NCI-H226 (cell line): ENCODE measurements at regions not wholly inside any gene's neighbourhood (a gene's known extent, or its start where the extent isn't known, plus 50 kb on each side); places are given as distances from the start of the nearest gene placed in this dataset.

Experiments used
- DNase-seq: peaks from one replicate; pipeline ENCODE4 v3.0.0-alpha.2; 2015

DNA sequence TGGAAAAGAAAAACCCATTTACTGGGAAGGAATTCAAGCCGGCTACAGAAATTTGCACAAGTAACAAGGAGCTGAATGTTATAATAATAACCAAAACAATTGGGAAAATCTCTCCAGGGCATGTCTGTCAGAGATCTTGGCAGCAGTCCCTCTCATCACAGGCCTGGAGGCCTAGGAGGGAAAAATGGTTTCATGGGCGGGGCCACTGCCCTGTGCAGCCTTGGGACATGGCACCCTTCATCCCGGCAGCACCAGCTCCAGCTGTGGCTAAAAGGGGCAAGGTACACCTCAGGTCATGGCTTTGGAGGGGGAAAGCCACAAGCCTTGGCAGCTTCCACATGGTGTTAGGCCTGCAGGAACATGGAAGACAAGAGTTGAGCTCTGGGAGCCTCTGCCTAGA, 513.1 kb upstream of the CNKSR2 start:
- no peak for DNase-seq

DNA sequence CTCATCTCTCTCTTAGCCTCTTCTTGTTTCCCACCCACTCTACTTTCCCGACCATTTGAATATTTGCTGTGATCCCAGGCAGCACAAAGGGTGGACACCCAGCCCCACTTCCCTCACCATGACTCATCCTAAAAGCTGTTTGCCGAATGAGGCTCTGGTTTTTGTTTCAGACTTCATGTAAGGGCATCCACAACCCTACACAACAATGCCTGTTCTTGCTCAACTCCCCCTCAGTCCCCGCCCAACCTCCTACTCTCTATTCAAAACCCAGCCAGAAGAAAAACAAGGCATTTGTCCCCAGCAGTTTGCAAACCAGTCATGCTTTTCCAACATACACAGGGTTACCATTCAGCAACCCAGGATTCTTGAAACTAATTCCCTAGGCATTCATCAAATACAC, 516.5 kb upstream of the CNKSR2 start:
- peak; percentile 12 for DNase-seq

- no peak for DNase-seq
Measured at GRCh38 chrX:20838477-20838876, 535.7 kb upstream of the CNKSR2 start.

- peak; percentile 82 for DNase-seq
Measured at GRCh38 chrX:20829665-20830491, 544.3 kb upstream of the CNKSR2 start.

DNA sequence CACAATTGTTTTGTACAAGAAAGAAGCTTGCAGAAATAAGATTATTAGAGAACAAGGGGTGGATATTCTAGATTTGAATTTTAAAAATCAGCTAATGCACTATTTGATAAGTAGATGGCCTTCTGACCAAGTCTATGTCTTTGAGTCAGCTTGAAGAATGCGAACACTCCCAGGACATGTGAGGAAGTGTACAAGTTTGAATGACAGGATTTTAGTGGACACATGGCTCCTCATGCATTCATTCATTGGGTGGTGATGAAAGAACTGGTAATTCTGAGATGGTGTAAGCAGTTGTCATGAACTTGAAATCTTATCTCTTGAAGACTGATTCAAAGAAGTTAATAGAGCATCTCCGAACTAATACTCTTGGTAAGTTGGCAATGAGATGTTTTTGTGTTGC, 548.2 kb upstream of the CNKSR2 start:
- peak; percentile 2 for DNase-seq

DNA sequence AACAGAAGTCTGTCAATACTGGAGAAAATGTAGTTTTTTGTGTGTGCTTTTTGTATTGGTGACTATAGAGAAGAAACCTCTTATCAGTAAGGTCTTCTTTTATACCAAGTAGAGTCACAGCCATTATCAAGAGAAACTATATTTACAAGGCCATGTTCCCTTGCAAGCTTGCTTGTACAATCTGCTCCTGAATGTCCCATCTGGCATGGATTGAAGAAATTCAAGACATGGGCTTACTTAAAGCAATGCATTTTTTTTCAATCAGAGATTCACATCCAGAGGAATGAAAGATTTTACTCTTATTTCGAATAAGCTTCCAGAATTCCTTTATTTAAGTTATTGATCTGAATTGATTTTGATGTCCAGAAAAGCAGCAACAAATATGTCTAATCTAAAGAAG, 537.3 kb upstream of the RPS6KA3 start:
- no peak for DNase-seq

- DNase-seq = peak; percentile 10
Measured at GRCh38 chrX:20802036-20802435, 535.3 kb upstream of the RPS6KA3 start.

GRCh38 chrX:20796450-20796849, 529.7 kb upstream of the RPS6KA3 start:
- DNase-seq = no peak

GRCh38 chrX:20789103-20789502, 522.4 kb upstream of the RPS6KA3 start:
- no peak for DNase-seq

- DNase-seq = no peak
Measured at GRCh38 chrX:20767346-20767745, 500.6 kb upstream of the RPS6KA3 start.

- no peak for DNase-seq
Measured at GRCh38 chrX:20756585-20756984, 489.9 kb upstream of the RPS6KA3 start.

DNA sequence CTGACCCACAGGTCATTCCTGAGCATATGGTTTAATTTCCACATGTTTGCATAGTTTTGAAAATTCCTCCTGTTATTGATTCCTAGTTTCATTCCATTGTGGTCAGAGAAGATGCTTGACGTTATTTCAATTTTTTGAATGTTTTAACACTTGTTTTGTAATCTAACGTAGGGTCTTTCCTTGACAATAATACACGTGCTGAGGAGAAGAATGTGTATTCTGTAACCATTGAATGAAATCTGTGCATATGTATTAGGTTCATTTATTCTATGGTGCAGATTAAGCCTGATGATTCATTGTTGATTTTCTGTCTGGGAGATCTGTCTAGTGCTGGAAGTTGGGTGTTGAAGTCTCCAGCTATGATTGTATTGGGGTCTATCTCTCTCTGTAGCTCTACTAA, 486.4 kb upstream of the RPS6KA3 start:
- no peak for DNase-seq

GRCh38 chrX:20746690-20747089, 480.0 kb upstream of the RPS6KA3 start:
- DNase-seq = no peak

- DNase-seq = no peak
Measured at GRCh38 chrX:20743046-20743445, 476.3 kb upstream of the RPS6KA3 start.

DNA sequence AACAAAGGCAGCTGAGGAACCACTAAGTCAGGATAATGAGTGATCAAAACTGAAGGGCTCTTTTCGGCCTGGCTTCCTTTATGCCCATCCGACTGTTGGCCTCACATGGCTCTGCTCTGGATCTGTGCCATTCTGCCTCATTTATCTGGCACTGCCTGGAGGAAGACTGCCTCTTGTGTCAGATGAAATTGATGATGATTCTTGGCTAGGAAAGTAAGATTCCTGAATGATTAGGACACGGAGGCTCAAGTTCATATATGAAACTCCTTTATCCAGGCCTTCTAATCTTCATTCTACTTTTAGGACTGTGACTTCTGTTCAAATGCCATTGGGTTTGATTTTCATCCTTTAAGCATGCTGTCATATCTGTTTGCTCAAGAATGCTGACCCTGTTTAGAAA, 475.4 kb upstream of the RPS6KA3 start:
- peak; percentile 77 for DNase-seq

DNA sequence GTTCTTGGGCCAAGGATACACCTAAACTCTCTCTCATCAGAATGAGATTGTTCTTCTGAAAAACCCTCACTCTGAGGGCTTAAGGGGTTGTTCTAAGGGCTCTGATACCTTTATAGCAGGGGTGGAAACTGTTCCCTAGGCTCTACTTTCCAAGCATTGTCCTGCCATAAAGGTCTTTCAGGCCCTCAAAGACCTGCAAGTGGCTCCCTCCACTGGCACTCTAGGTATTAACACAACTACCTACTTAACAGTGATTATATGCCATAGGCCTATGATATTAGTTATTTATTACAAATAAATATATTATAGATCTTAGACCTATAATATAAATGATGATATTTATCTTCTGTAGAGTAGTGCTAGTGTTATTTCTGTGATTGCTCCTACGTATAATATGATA, 473.7 kb upstream of the RPS6KA3 start:
- DNase-seq = no peak

GRCh38 chrX:20739038-20739745, 472.5 kb upstream of the RPS6KA3 start:
- DNase-seq = peak; percentile 9

GRCh38 chrX:20729416-20729815, 462.7 kb upstream of the RPS6KA3 start:
- peak; percentile 14 for DNase-seq

- DNase-seq = peak; percentile 5
Measured at GRCh38 chrX:20727447-20727846, 460.7 kb upstream of the RPS6KA3 start.

DNA sequence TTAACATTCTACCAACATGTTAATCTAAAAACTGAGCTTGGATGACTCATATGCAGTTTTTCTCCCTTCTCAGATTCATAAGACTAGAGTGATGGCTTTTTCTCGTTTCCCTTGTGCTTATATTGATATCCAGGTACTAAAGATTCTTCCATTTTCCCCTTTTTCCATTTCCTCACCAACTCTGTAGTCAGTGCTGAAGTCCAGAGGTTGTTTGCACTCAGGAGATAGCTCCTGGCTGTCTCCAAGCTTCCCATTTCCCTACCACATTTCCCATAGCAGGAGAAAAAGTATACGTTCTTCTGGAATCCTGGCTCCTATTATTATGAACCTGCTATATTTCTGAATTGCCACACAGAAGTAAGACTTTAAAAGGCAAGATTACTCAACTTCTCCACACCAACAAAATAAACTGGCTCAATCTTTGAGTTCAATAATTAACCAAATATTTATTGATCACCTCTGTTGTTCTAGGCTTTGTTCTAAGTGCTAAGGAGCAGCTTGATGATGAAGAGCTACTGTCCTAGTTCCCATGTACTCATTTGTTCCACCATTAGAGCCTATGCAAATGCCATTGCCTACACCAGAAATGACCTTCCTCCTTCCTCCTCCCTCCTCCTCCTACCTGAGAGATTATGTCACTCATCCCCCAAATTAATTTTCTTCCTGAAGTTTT, 454.4 kb upstream of the RPS6KA3 start:
- no peak for DNase-seq

GRCh38 chrX:20718592-20719380, 452.1 kb upstream of the RPS6KA3 start:
- DNase-seq = no peak

- no peak for DNase-seq
Measured at GRCh38 chrX:20715176-20715575, 448.5 kb upstream of the RPS6KA3 start.

DNA sequence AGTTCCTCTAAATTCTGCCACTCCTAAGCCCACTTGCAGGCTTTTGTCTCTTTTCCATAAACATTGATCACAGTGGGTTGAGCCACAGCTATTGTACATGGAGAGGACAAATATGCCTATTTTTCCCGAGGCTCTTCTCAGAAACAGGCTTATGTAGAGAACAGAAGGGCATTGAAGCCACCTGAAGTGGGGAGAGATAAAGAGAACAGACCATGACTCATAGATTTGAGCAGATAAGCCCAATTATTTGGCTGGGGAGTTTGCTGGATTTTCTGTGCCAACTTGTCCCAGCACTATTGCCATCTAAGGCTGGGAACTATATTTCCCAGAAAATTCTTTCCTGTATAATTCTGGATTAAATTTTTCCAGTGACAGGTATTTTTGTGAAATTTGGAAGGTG, 446.1 kb upstream of the RPS6KA3 start:
- DNase-seq = no peak
